ENCODE measurements at regions not wholly inside any gene's neighbourhood (a gene's known extent, or its start where the extent isn't known, plus 50 kb on each side); places are given as distances from the start of the nearest gene placed in this dataset.

- no peak for TF ChIP-seq POLR2A (IDR thresholded peaks at IDR 0.05)
- TF ChIP-seq CTCF (IDR thresholded peaks at IDR 0.05): no peak
- TF ChIP-seq EP300 (IDR thresholded peaks at IDR 0.05): no peak
Observed at GRCh38 chr6:164436976-164437375, 872.4 kb downstream of the C6orf118 start.

All from tibial nerve (tissue), 4 donors.